SW 1271 (cell line): ENCODE measurements at regions not wholly inside any gene's neighbourhood (a gene's known extent, or its start where the extent isn't known, plus 50 kb on each side); places are given as distances from the start of the nearest gene placed in this dataset.

Experiments
- DNase-seq, 2 experiments: peaks; one replicate each; lab custom pipeline; 2025; lab: John Stamatoyannopoulos, UW

- DNase-seq, result no peak
Measured at GRCh38 chr15:88315221-88315878, 58.8 kb upstream of the NTRK3 start.

GRCh38 chr15:88312941-88313579, 56.5 kb upstream of the NTRK3 start:
- DNase-seq, result no peak

- DNase-seq, result no peak
Measured at GRCh38 chr15:88309363-88309762, 52.8 kb upstream of the NTRK3 start.

DNA sequence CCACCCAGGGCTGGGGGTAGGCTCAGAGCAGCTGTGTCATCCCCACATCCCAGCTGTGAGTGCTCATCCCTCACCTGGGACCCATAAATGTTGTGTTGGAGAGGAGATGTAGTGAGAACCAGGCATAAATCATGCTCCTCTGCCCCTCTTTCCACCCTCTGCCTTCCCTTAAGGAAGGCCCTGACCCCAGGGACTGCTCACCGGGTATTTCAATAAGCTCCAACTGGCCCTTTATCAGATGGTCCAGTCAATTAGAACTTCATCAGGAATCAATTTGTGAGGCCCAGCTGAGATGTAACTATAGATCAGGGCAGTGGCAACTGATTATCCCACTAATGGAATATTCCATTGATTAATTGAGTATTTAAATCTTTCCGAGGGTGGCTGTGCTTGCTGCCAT, 50.8 kb upstream of the NTRK3 start:
- DNase-seq, result no peak
